GM12872 (cell line): ENCODE measurements at regions not wholly inside any gene's neighbourhood (a gene's known extent, or its start where the extent isn't known, plus 50 kb on each side); places are given as distances from the start of the nearest gene placed in this dataset.

Experiments used
- CTCF ChIP-seq: IDR thresholded peaks from 3 replicates; pipeline ENCODE4 v1.5.1; 2011; ENCODE audit warnings: low read depth, mild to moderate bottlenecking, low read length, moderate library complexity; ENCODE audit not compliant: insufficient read depth

GRCh38 chr3:28013864-28014473 lies 227.4 kb upstream of the CMC1 start:
- TF ChIP-seq CTCF: no peak

- TF ChIP-seq CTCF: no peak
Observed at GRCh38 chr3:28018925-28019718, 222.3 kb upstream of the CMC1 start.

GRCh38 chr3:28019740-28020139 lies 221.7 kb upstream of the CMC1 start:
- no peak for TF ChIP-seq CTCF

GRCh38 chr3:28022916-28023315 lies 218.5 kb upstream of the CMC1 start:
- TF ChIP-seq CTCF: no peak

- TF ChIP-seq CTCF: no peak
Observed at GRCh38 chr3:28028554-28028953, 212.9 kb upstream of the CMC1 start.

- no peak for TF ChIP-seq CTCF
Observed at GRCh38 chr3:28033059-28033784, 208.2 kb upstream of the CMC1 start.
